ENCODE measurements at regions not wholly inside any gene's neighbourhood (a gene's known extent, or its start where the extent isn't known, plus 50 kb on each side); places are given as distances from the start of the nearest gene placed in this dataset.
"Not testable (repeated sequence)": the region's sequence is repeated elsewhere in the genome, so short reads cannot be mapped to it uniquely, and the experiment has no call there.

DNA sequence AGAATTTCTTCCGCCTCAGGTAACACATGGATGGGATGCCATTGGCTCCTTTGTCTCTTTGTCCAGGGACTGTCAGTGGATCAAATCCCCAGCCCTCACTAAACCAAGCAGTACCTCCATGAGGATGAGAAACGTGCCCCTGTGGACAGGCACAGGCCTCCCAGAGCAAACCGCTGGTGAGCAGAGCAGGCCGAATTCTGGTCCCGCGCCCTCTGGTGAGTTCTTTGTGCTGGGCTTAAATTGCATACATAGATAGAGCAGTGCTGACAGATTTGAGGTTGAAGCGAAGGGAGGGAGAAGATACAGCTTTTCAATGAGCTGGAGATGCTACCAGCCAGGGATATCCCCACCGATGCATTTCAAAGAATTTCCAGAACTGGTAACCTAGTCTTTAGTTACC lies 143.8 kb downstream of the HSD17B3 start:
- H3K4me3 ChIP-seq (ENCODE audit: low read depth, low read length): no peak overlapping the region
- DNase-seq (ENCODE audit: low read depth): no peak

DNA sequence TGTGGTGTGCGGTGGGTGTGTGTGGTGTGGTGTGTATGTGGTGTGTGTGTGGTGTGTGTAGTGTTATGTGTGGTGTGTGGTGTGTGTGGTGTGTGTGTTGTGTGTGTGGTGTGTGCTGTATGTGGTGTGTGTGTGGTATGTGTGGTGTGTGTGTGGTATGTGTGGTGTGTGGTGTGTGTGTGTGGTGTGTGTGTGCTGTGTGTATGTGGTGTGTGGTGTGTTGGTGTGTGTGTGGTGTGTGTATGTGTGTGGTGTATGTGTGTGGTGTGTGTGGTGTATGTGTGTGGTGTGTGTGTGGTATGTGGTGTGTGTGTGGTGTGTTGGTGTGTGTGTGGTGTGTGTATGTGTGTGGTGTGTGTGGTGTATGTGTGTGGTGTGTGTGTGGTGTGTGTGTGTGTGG lies 144.3 kb downstream of the HSD17B3 start:
- no peak for DNase-seq (ENCODE audit: low read depth)
- no peak overlapping the region for H3K4me3 ChIP-seq (ENCODE audit: low read depth, low read length)

DNA sequence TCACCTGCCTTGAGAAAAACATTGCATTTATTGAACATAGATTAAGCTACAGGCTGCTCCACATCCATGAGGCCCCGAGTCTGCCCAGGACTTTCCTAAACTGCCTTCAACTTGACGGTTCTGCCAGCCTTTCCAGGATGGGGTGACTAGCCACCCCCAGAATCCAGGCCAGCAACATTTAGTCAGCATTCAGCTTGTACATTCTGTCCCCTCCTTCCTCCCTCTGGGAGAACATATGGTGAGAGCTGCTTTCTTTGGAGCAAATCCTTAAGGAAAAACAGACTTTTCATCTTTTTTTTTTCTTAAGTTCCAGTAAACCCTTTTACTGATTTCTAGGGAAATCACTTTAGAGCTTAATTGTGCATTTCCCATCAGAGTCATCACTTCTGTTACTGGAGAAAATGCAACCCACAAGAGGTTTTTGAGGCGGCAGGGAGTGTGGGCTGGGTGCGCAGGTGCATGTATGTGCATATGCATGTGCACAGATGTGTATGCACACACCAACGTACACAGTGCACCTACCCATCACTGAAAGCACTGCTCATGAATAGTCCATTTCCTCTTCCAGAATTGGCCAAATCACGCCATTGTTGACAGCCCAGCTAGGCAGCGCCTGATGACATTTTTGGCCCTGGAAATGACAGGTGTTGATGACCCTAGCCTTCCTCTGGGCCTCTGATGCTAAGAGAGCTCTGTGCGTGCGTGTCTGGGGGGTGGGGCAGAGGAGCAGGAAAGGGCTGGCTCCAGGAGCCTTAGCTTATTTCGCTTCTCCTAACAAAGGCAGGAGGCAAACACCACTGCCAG lies 145.6 kb downstream of the HSD17B3 start:
- DNase-seq (ENCODE audit: low read depth): peak; percentile 45

GRCh38 chr9:96154081-96154480 lies 147.9 kb downstream of the HSD17B3 start:
- no peak for DNase-seq (ENCODE audit: low read depth)
- H3K4me3 ChIP-seq (ENCODE audit: low read depth, low read length): no peak overlapping the region

More for the DNA sequence above, 145.6 kb downstream of the HSD17B3 start:
- H3K4me3 ChIP-seq (ENCODE audit: low read depth, low read length): no peak overlapping the region

GRCh38 chr9:96152550-96152949 lies 149.4 kb downstream of the HSD17B3 start:
- no peak overlapping the region for H3K4me3 ChIP-seq (ENCODE audit: low read depth, low read length)
- no peak for DNase-seq (ENCODE audit: low read depth)

GRCh38 chr9:96150324-96151227 lies 151.4 kb downstream of the HSD17B3 start:
- no peak for DNase-seq (ENCODE audit: low read depth)
- H3K4me3 ChIP-seq (ENCODE audit: low read depth, low read length): no peak overlapping the region

- no peak for DNase-seq (ENCODE audit: low read depth)
- H3K4me3 ChIP-seq (ENCODE audit: low read depth, low read length): no peak overlapping the region
Observed at GRCh38 chr9:96149533-96150280, 152.3 kb downstream of the HSD17B3 start.

DNA sequence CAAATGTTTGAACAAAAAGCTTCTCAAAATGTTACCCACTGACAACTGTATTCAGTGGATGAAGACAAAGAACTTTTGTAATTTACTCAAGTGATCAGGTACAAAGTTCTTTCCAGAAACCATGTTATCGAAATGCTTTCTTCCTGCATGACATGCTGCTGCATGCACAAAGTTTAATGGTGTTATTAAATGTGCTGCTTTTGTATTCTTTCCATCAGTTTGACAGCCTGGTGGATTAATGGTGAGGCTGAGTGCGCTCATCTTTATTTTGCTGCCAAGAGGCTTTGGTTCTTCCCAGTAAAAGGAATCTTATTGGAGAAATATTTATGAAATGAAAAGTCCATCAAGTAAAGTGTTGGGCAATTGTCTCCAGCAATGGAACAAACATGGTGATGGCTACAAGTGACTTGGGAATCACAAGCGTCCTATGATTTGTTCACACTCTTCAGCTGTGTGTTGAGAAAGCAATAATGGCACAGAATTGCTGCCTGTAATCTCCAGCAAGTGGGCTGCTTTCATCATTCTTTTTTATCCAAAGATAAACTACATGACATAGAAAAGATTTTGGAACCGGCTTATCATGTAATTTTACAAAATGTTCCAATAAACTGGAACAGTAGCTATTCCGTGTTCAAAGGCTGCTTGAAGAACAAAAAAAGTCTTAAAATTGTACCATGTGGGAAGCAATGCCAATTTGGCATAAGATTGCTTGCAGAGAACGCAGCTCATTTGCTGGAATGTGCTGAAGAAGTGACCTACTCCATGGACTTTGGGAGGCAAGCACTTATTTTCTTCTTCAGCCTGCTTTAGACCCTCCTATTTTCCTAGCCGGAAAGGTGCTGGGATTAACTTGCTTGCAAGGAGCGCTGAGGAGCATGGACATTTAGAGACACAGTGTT lies 153.1 kb downstream of the HSD17B3 start:
- DNase-seq (ENCODE audit: low read depth): no peak
- H3K4me3 ChIP-seq (ENCODE audit: low read depth, low read length): no peak overlapping the region

- not testable (repeated sequence) for H3K4me3 ChIP-seq (ENCODE audit: low read depth, low read length); DNase-seq (ENCODE audit: low read depth)
Observed at GRCh38 chr9:96147029-96147428, 154.9 kb downstream of the HSD17B3 start.

GRCh38 chr9:96141666-96142065 lies 160.3 kb downstream of the HSD17B3 start:
- DNase-seq (ENCODE audit: low read depth): no peak
- no peak overlapping the region for H3K4me3 ChIP-seq (ENCODE audit: low read depth, low read length)

GRCh38 chr9:96141128-96141474 lies 160.9 kb downstream of the HSD17B3 start:
- no peak for DNase-seq (ENCODE audit: low read depth)
- H3K4me3 ChIP-seq (ENCODE audit: low read depth, low read length): no peak overlapping the region

GRCh38 chr9:96140296-96141127 lies 161.5 kb downstream of the HSD17B3 start:
- H3K4me3 ChIP-seq (ENCODE audit: low read depth, low read length): no peak overlapping the region

GRCh38 chr9:96139592-96140295 lies 162.2 kb downstream of the HSD17B3 start:
- peak; percentile 90 for DNase-seq (ENCODE audit: low read depth)
- H3K4me3 ChIP-seq (ENCODE audit: low read depth, low read length): no peak overlapping the region

More at GRCh38 chr9:96140296-96141127, 161.5 kb downstream of the HSD17B3 start:
- DNase-seq (ENCODE audit: low read depth): no peak

- no peak overlapping the region for H3K4me3 ChIP-seq (ENCODE audit: low read depth, low read length)
- DNase-seq (ENCODE audit: low read depth): no peak
Observed at GRCh38 chr9:96138616-96139015, 163.4 kb downstream of the HSD17B3 start.

DNA sequence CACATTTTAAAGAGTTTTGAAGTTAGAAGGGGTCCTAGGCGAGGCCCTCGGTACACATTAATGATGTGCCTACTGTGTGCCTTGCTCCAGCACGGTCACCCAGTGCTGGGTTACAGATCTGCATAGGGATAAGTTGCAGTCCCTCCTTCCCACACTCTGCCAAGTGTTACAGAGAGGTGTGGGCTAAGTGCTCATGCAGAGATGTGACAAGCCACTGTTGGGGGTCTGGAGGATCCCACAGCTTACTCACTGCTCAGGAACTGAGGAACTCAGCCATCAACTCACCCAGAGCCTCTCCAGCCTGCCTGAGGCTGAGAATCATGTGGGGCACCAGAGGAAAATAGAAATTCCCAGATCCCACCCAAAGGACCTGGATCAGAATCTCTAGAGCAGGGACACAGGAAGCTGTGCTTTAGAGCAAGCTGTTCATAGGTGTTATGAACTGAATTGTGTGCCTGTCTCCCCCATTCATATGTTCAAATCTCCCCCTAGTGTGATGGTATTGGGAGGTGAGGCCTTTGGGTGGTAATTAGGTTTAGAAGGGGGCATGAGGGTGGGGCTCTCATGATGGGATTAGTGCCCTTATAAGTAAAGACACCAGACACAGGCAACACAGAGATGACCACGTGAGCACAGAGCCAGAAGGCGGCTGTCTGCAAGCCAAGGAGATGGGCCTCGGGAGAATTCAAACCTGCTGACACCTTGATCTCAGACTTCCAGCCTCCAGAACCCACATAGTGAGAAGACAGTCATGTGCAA lies 164.1 kb downstream of the HSD17B3 start:
- H3K4me3 ChIP-seq (ENCODE audit: low read depth, low read length): peak overlapping the region; percentile 25
- no peak for DNase-seq (ENCODE audit: low read depth)

DNA sequence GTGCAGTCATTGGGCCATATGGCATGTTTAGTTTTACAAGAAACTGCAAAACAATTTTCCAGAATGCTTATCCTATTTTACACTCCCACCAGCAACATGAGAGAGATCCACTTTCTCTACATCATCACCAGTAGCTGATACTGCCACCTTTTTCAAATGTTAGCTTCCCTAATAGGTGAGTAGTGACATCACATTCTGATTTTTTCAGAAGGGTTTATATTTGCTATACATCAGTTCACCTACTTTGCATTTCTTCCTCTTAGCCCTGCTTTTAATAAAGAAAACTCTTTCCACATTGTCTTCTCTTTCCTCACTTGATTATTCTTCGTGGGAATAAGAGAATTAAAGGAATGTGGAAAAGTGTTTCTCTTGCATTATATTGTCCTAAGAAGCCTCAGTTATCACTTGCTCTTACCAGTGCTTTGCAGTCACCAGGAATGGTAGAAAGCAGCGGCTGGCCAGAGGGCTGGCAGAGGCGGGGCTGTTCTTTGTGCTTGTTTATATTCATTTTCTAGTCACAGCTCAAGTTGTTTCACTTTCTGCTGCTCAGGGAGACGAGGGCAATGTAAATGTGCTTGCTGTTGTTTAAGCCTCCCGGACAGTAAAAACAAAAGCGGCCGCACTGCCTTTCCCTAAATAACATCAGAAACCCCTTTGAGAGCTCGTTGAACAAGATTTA lies 164.8 kb downstream of the HSD17B3 start:
- peak overlapping the region; percentile 25 for H3K4me3 ChIP-seq (ENCODE audit: low read depth, low read length)
- DNase-seq (ENCODE audit: low read depth): no peak
